Right cardiac atrium (tissue), 5 donors: ENCODE measurements at regions not wholly inside any gene's neighbourhood (a gene's known extent, or its start where the extent isn't known, plus 50 kb on each side); places are given as distances from the start of the nearest gene placed in this dataset.
A peak's percentile ranks its signal among the peaks of the same experiment; 100 is the strongest.

ENCODE experiments used
- ATAC-seq, 2 donors: fragments of 200-7000 bp; cut with Tn5 transposase; one replicate each; pipeline versions ENCODE4 v1.8.0 to v1.9.1; 2020; ENCODE audit warnings: moderate library complexity in 2 of 2, mild to moderate bottlenecking in 1 of 2
- DNase-seq, 3 donors: peaks; one replicate each; pipeline ENCODE4 v3.0.0-alpha.2; 2020
- H3K27ac ChIP-seq: one replicate; pipeline ENCODE4 v1.5.1; 2013; ENCODE audit warnings: mild to moderate bottlenecking, low read length, control low read depth, moderate library complexity
- H3K27me3 ChIP-seq: one replicate; pipeline ENCODE4 v1.6.1; 2013; ENCODE audit not compliant: control insufficient read depth, insufficient read depth
- H3K4me1 ChIP-seq: one replicate; pipeline ENCODE4 v1.6.1; 2013; ENCODE audit warnings: low read length; ENCODE audit not compliant: control insufficient read depth, insufficient read depth
- H3K4me3 ChIP-seq: one replicate; pipeline ENCODE4 v1.5.1; 2013; ENCODE audit warnings: low read length, control low read depth
- H3K9me3 ChIP-seq: one replicate; pipeline ENCODE4 v1.6.1; 2013; ENCODE audit warnings: low read length; ENCODE audit not compliant: control insufficient read depth
- WGBS: extraction: QIAGEN DNeasy Blood & Tissue Kit; methylation state at CpG from one replicate; pipeline ENCODE4 v1.1.7; 2013; 5-methylcytosine and 5-hydroxymethylcytosine counted together
- intact Hi-C, 4 donors: fragments of 100-400 bp; cut with DNase I; formaldehyde crosslinking; loops; one replicate each; pipeline versions ENCODE4 v1.11.0 to v1.14.0; 2022 to 2023
- donor health status: healthy with polysubstance abuse.
- donor health status: DM: no; HTN: yes; CAD: no.
- donor health status: DM: no; HTN: no; CAD: no.
- donor health status: DM: no; HTN: yes; CAD: no; lungs with severe emphysema.
- donor health status: DM: yes; HTN: yes; CAD: no.

DNA sequence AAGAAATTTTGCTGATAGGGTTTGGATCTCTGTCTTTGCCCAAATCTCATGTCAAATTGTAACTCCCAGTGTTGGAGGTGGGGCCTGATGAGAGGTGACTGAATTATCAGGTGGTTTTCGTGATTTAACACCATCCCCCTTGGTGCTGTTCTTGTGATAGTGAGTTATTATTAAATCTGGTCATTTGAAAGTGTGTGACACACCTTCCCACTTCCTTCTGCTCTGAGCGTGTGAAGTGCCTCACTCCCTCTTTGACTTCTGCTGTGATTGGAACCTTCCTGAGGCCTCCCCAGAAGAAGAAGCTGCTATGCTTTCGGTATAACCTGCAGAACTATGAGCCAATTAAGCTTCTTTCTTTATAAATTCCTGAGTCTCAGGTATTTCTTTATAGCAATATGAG is 632.0 kb downstream of the SLITRK5 start:
- DNase-seq (no peak), ATAC-seq (no peak)
- no peak overlapping the region for H3K27ac ChIP-seq
- H3K9me3 ChIP-seq, result peaks cover 3% of the 10 kb centered on the region
- no peaks in the 10 kb centered on the region for H3K27me3 ChIP-seq
- intact Hi-C loops, result no loop called here
- WGBS, result 47% methylated on average over 3 of the region's 3 CpGs
- H3K4me1 ChIP-seq, result no peaks in the 10 kb centered on the region
- H3K4me3 ChIP-seq, result no peak overlapping the region

DNA sequence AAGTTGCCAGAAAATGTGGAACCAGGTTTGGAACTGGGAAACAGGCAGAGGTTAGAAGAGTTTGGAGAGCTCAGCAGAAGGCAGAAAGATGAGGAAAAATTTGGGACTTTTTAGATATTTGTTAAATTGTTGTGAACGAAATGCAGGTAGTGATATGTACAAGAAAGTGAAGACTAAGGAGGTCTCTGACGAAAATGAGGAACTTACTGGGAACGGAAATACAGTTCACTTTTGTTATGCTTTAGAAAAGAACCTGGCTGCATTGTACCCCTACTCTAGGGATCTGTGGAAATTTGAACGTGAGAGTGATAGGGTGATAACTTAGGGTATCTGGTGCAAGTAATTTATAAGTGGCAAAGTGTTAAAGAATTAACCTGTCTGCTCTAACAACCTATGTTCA is 632.4 kb downstream of the SLITRK5 start:
- Histone ChIP-seq H3K4me3 (no peak overlapping the region), H3K4me1 (no peaks in the 10 kb centered on the region), H3K27me3 (no peaks in the 10 kb centered on the region), H3K9me3 (peaks cover 3% of the 10 kb centered on the region), H3K27ac (no peak overlapping the region)
- intact Hi-C loops, result no loop called here
- ATAC-seq, result no peak
- 70% methylated on average over 4 of the region's 4 CpGs for WGBS
- DNase-seq, result no peak

DNA sequence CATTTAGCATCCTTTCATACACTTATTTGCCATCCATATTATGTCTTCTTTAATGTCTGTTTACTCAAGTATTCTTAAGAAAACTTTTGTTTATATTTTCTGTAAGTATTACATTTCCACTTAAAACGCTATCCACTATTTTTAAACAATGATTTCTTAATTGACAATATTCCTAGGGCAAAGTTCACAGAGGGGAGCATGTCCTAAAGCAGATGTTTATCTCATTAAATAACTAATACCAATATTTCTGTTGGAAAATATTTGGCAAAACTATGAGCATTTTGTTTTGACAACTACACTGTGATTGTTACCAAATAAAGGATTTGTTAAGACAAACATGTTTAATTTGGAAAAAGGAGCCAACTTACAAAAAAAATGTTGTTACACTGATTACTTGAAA is 643.3 kb downstream of the SLITRK5 start:
- Histone ChIP-seq H3K9me3 (no peaks in the 10 kb centered on the region), H3K4me1 (no peaks in the 10 kb centered on the region), H3K4me3 (no peak overlapping the region), H3K27ac (no peak overlapping the region), H3K27me3 (no peaks in the 10 kb centered on the region)
- no peak for DNase-seq
- 71% methylated on average over 1 of the region's 1 CpG for WGBS
- intact Hi-C loops, result no loop called here
- no peak for ATAC-seq

DNA sequence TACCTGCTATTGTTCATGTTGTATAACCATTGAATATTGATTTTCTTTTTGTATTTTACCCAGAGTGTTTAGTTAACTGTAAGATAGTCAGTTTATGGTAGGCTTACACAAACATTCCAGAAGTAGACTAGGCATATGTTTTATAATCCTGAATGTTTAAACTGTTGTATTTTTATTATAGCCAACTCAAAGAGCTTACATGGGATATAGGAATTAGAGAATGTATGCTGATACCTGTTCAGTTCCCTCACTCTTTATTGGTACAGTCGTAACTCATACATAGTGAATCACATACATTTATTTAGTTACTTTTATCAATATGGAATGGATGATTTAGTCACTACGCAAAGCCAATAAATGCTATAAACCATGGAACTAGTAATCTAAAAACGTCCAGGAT is 657.9 kb downstream of the SLITRK5 start:
- Histone ChIP-seq H3K27me3 (no peaks in the 10 kb centered on the region), H3K4me1 (no peaks in the 10 kb centered on the region), H3K4me3 (no peak overlapping the region), H3K9me3 (no peaks in the 10 kb centered on the region), H3K27ac (no peak overlapping the region)
- 72% methylated on average over 3 of the region's 3 CpGs for WGBS
- intact Hi-C loops, result no loop called here
- ATAC-seq, result no peak
- DNase-seq, result no peak

DNA sequence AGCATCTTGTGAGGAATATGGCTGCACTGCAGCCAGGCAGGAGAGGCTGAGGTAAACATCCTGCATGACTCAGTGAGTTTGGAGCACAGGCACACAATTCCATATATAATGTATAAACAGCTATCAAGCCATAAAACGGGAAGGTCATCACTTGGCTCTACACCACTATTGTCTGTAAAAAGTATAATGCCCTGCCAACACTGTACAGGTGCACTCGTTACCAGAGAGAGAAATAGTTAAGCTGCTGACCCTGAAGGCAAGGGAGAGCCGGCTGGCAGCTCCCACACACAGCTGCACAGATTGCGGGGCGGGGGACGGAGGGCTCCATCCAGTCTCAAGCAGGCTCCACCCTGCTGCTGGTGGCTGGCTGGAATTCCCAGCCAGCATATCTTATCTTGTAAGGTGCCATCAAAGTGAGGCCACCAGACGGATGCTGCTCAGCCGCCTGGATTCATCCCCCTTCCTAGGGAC is 668.1 kb downstream of the SLITRK5 start:
- Histone ChIP-seq H3K27me3 (no peaks in the 10 kb centered on the region), H3K27ac (no peak overlapping the region), H3K4me1 (no peaks in the 10 kb centered on the region), H3K9me3 (no peaks in the 10 kb centered on the region), H3K4me3 (no peak overlapping the region)
- intact Hi-C loops, result no loop called here
- ATAC-seq (no peak), DNase-seq (peak in 1 of 3 donors; percentile 20)
- WGBS, result 19% methylated on average over 8 of the region's 8 CpGs

DNA sequence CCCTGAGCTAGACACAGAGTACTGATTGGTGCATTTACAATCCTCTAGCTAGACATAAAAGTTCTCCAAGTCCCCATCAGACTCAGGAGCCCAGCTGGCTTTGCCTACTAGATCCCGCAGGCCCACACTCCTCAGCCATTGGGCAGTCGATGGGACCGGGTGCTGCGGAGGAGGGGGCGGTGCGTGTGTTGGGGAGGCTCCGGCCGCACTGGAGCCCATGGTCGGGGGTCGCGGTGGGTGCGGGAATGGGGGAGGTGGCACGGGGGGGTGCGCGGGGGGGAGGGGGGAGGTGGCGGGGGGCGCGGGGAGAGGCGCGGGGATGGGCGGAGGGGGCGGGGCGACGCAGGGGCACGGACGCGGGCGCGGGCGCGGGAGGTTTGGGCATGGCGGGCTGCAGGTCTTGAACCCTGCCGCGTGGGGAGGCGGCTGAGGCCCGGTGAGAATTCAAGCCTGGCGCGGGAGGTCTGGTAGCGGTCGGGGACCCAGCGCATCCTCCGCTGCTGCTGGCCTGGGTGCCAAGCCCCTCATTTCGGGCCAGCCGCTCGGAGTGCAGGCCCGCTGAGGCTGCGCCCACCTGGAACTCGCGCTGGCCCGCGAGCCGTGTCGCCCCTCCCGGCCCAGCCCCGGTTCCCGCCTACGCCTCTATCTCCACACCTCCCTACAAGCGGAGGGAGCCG is 674.1 kb downstream of the SLITRK5 start:
- intact Hi-C loops, result no loop called here
- WGBS, result 98% methylated on average over 55 of the region's 59 CpGs
- Histone ChIP-seq H3K4me1 (no peaks in the 10 kb centered on the region), H3K27ac (no peak overlapping the region), H3K27me3 (no peaks in the 10 kb centered on the region), H3K9me3 (no peaks in the 10 kb centered on the region), H3K4me3 (no peak overlapping the region)
- peak in 1 of 2 donors; percentile 22 for ATAC-seq
- DNase-seq, result peak in 2 of 3 donors; percentile 28 to 50

DNA sequence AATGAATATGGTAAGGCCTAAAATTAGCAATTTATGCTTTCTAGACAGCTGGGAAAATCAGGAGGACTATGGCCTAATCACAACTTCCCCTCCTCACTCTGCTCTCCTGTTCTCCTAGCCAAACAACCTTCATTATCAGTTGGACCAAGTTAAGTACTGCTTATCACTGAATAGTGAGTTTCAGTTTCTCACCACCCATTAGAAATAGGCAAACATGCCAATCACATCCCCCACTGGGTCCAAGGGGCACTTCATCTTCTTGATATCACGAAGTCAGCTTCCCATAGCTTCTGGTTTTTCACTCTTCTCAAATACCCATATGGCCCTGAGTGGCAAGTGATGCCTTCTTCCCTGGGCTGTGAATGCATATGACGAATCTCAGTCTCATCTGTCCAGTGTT is 689.6 kb downstream of the SLITRK5 start:
- intact Hi-C loops, result no loop called here
- DNase-seq (no peak), ATAC-seq (no peak)
- no peak overlapping the region for H3K27ac ChIP-seq
- no peaks in the 10 kb centered on the region for H3K9me3 ChIP-seq
- 38% methylated on average over 2 of the region's 2 CpGs for WGBS
- H3K27me3 ChIP-seq, result no peaks in the 10 kb centered on the region
- H3K4me3 ChIP-seq, result no peak overlapping the region
- no peaks in the 10 kb centered on the region for H3K4me1 ChIP-seq

DNA sequence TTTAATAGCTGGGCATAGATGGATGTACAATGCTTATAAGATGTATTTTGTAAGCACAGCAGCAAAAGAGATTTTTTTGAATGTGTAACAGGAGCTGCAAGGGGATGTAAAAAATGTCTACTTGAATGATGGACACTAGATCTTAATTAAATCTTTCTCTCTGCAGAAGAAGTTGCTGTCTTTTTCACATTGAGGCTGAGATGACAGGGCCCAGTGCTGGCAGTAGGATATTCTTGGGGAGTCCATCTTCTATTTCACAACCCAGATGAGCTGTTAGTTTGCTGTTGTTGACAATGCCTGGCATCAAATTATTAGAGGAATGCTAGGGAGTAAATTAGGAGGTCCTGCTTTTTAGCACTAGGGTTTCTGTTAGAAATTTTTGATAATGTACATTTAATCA is 698.7 kb downstream of the SLITRK5 start:
- H3K4me1 ChIP-seq, result no peaks in the 10 kb centered on the region
- intact Hi-C loops, result no loop called here
- no peaks in the 10 kb centered on the region for H3K27me3 ChIP-seq
- ATAC-seq, result no peak
- no peaks in the 10 kb centered on the region for H3K9me3 ChIP-seq
- H3K4me3 ChIP-seq, result no peak overlapping the region
- DNase-seq, result no peak
- H3K27ac ChIP-seq, result no peak overlapping the region

DNA sequence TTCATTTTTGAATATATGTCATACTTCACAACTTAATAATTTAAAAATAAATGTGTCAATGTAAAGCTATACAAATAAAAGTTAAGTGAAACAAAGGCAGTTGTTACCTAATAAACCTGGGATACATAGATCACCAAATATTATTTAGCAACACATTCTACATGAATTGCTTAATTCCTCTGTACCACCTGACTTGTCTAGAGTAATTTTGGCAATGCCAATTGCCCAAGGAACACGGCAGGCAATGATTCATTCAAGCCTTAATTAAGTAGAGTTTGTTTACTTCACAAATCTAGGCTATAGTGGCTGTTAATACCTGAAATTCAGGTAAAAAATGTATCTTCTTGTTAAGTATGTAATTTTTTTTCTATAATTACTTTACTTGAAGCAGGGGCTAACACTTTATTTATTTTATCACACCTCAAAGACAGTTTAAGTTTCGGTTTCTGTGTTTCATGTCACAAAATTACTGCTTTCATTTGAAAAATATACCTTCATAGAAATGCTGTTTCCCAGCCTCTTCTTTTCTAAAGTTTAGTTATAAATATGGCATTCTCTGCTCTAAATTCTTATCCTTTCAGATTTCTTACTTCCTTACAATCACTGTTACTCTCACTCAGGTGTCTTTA is 705.7 kb downstream of the SLITRK5 start:
- no peak for DNase-seq
- ATAC-seq, result no peak
- H3K27me3 ChIP-seq, result no peaks in the 10 kb centered on the region
- no peak overlapping the region for H3K27ac ChIP-seq
- intact Hi-C loops, result no loop called here
- H3K4me1 ChIP-seq, result no peaks in the 10 kb centered on the region
- WGBS, result 61% methylated on average over 2 of the region's 2 CpGs
- H3K9me3 ChIP-seq, result no peaks in the 10 kb centered on the region
- H3K4me3 ChIP-seq, result no peak overlapping the region

DNA sequence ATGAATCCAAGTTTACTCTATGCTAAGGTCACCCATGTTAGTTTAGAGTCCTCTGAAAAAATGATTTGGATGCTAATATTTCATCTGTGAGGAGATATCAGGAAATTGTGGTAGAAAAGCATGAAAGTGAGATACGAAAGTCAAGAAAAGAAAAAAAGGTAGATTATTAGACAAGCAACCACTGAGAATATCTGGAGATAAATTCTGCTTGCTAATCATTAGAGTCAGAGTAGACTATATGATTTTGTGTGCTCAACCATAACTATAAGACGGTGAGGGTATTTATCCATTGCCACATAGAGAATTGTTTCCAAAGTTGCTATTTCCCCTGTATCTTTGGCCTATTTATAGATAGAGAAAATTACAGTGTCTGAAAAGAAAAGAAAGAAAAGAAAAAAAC is 706.7 kb downstream of the SLITRK5 start:
- Histone ChIP-seq H3K27me3 (no peaks in the 10 kb centered on the region), H3K4me1 (no peaks in the 10 kb centered on the region), H3K4me3 (no peak overlapping the region), H3K9me3 (no peaks in the 10 kb centered on the region), H3K27ac (no peak overlapping the region)
- DNase-seq, result no peak
- 82% methylated on average over 2 of the region's 2 CpGs for WGBS
- intact Hi-C loops, result no loop called here
- ATAC-seq, result no peak

DNA sequence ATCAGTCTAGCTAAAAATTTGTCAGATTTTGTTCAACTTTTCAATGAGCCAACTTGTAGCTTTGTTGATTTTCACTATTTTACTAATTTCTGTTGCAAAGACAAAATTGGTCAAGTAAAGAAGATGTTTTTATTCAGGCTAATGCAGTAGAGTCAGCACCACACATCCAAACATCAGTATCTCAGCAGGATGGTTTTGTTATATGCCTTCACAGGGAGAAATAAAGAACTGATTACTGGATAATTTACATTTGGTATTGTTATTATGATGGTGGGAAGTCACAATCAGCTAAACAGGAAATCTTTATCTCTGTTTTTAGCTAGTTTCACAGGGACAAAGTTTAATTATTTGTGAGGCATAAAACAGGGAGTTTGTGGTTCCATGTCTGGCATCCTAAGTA is 713.4 kb downstream of the SLITRK5 start:
- Histone ChIP-seq H3K27me3 (no peaks in the 10 kb centered on the region), H3K4me3 (no peak overlapping the region), H3K27ac (no peak overlapping the region), H3K9me3 (no peaks in the 10 kb centered on the region), H3K4me1 (no peaks in the 10 kb centered on the region)
- DNase-seq (no peak), ATAC-seq (no peak)
- intact Hi-C loops, result no loop called here

DNA sequence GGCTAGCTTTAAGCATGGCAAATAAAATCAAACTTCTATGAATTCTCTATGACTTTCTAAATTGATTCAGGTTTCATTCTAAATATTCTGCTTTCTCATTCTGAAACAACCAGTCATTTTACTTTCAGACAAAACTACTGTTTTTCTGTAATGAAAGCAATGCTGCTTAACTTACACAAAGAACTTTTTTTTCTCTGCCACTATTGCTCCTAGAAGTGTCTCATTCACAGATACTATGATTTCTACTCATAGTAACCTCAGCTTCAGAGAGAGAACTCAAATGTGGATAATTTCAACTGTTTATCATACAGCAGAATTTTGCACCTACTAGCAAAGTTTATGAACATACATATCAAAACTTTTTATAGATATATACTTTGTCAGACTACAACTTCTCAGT is 724.6 kb downstream of the SLITRK5 start:
- Histone ChIP-seq H3K9me3 (no peaks in the 10 kb centered on the region), H3K4me3 (no peak overlapping the region), H3K27me3 (no peaks in the 10 kb centered on the region), H3K4me1 (no peaks in the 10 kb centered on the region), H3K27ac (no peak overlapping the region)
- DNase-seq (no peak), ATAC-seq (no peak)
- intact Hi-C loops, result no loop called here
